Endothelial cell of umbilical vein (primary cell): ENCODE measurements at regions not wholly inside any gene's neighbourhood (a gene's known extent, or its start where the extent isn't known, plus 50 kb on each side); places are given as distances from the start of the nearest gene placed in this dataset.

ENCODE experiments used
- BruUV-seq: library from RNA; stranded (reverse); fragments of 400-500 nt; replicated peaks from 2 replicates; lab custom pipeline; 2021; lab: Mats Ljungman, UMichigan
- CTCF ChIA-PET: fragments of 300-600, 350-600 bp; sonication (Branson Sonifier 250); formaldehyde crosslinking; loops from one replicate; lab custom pipeline; 2021; ENCODE audit warnings: antibody characterized with exemption, inconsistent platforms; lab: Charles Lee
- POLR2A ChIA-PET: fragments of 300-600, 350-600 bp; sonication (Branson Sonifier 250); formaldehyde crosslinking; loops from one replicate; lab custom pipeline; 2021; ENCODE audit warnings: antibody characterized with exemption, inconsistent platforms; lab: Charles Lee
- DNase-seq: peaks from one replicate; pipeline ENCODE4 v3.0.0-alpha.2; 2011; ENCODE audit warnings: low read depth, low spot score
- FAIRE-seq: peaks from 2 replicates; lab custom pipeline; 2011; peaks lifted over from hg19 to GRCh38; lab: Jason Lieb, UNC
- H2AFZ ChIP-seq: 2 replicates; pipeline ENCODE4 v1.6.0; 2012; ENCODE audit warnings: low read depth, low read length, control low read depth, inconsistent platforms
- H3K27ac ChIP-seq: 2 replicates; pipeline ENCODE4 v1.5.1; 2011; ENCODE audit warnings: low read depth, mild to moderate bottlenecking, control low read depth, low read length, moderate library complexity; ENCODE audit not compliant: insufficient read depth
- H3K27me3 ChIP-seq, 2 experiments: 2 replicates each; pipeline versions ENCODE4 v1.6.0 to v1.6.1; 2011; ENCODE audit warnings: low read length in 2 of 2, mixed read lengths in 1 of 2; ENCODE audit not compliant: control insufficient read depth in 2 of 2, insufficient read depth in 2 of 2
- H3K36me3 ChIP-seq, 2 experiments: 2 replicates in 1 of 2; 3 replicates in 1 of 2; pipeline ENCODE4 v1.5.1; 2011; ENCODE audit warnings: low read length in 2 of 2, mild to moderate bottlenecking in 1 of 2, moderate library complexity in 1 of 2; ENCODE audit not compliant: control insufficient read depth in 2 of 2, insufficient read depth in 2 of 2; ENCODE audit errors: extremely low read depth in 1 of 2
- H3K4me1 ChIP-seq: 3 replicates; pipeline ENCODE4 v1.5.1; 2011; ENCODE audit warnings: mild to moderate bottlenecking, low read length; ENCODE audit not compliant: control insufficient read depth, insufficient read depth; ENCODE audit errors: extremely low read depth
- H3K4me2 ChIP-seq: 2 replicates; pipeline ENCODE4 v1.6.1; 2011; ENCODE audit warnings: low read length, control low read depth, mixed read lengths; ENCODE audit not compliant: insufficient read depth
- H3K4me3 ChIP-seq, 3 experiments: fragments of 200-600 bp in 1 of 3; sonication (generic), shearing (Covaris generic) in 1 of 3; replicated peaks in 1 of 3; 2 replicates each; pipeline ENCODE4 v1.5.1; 2011 to 2016; ENCODE audit warnings: control low read depth in 3 of 3, low read length in 3 of 3, mild to moderate bottlenecking in 2 of 3, inconsistent platforms in 1 of 3, low read depth in 1 of 3, moderate library complexity in 1 of 3; ENCODE audit not compliant: insufficient read depth in 1 of 3
- H3K79me2 ChIP-seq: 2 replicates; pipeline ENCODE4 v1.6.0; 2012; ENCODE audit warnings: low read length, inconsistent platforms; ENCODE audit not compliant: control insufficient read depth, insufficient read depth
- H3K9ac ChIP-seq: replicated peaks from 2 replicates; pipeline ENCODE3; 2011; ENCODE audit warnings: low read length, control low read depth; ENCODE audit not compliant: insufficient read depth; ENCODE audit errors: extremely low read depth
- H3K9me1 ChIP-seq: replicated peaks from 3 replicates; pipeline ENCODE4 v1.6.0; 2011; ENCODE audit warnings: mild to moderate bottlenecking, low read length; ENCODE audit not compliant: control insufficient read depth, insufficient read depth; ENCODE audit errors: extremely low read depth
- H3K9me3 ChIP-seq: replicated peaks from 2 replicates; pipeline ENCODE4 v1.5.1; 2012; ENCODE audit warnings: low read length, inconsistent platforms; ENCODE audit not compliant: control insufficient read depth, insufficient read depth
- H4K20me1 ChIP-seq: replicated peaks from 2 replicates; pipeline ENCODE3; 2011; ENCODE audit warnings: mild to moderate bottlenecking, low read length; ENCODE audit not compliant: control insufficient read depth, insufficient read depth; ENCODE audit errors: extremely low read depth
- EZH2 ChIP-seq: IDR thresholded peaks from 2 replicates; pipeline ENCODE4 v1.6.1; 2012; ENCODE audit warnings: borderline replicate concordance, low read depth, mild to moderate bottlenecking, moderate library complexity, low read length, inconsistent platforms; ENCODE audit not compliant: severe bottlenecking
- FOS ChIP-seq: IDR thresholded peaks from 2 replicates; pipeline ENCODE4 v1.6.1; 2011; ENCODE audit warnings: mild to moderate bottlenecking, low read length, moderate library complexity, borderline replicate concordance; ENCODE audit not compliant: insufficient read depth
- GATA2 ChIP-seq: IDR thresholded peaks from 2 replicates; pipeline ENCODE4 v1.7.0; 2011; ENCODE audit warnings: low read depth, mild to moderate bottlenecking, moderate library complexity, mixed read lengths, low read length; ENCODE audit not compliant: insufficient read length, insufficient read depth
- JUN ChIP-seq: IDR thresholded peaks from 2 replicates; pipeline ENCODE4 v1.6.1; 2011; ENCODE audit warnings: borderline replicate concordance, low read depth; ENCODE audit not compliant: insufficient read length, insufficient read depth
- MYC ChIP-seq: IDR thresholded peaks from one replicate; pipeline ENCODE4 v1.6.1; 2011; ENCODE audit warnings: mild to moderate bottlenecking, low read depth, low read length
- POLR2A ChIP-seq: IDR thresholded peaks from 2 replicates; pipeline ENCODE4 v1.6.1; 2012; ENCODE audit warnings: low read depth, mild to moderate bottlenecking, control low read depth, low read length
- POLR2AphosphoS5 ChIP-seq: IDR thresholded peaks from 2 replicates; pipeline ENCODE4 v1.6.1; 2012; ENCODE audit warnings: low read depth, mild to moderate bottlenecking, control low read depth, low read length, moderate library complexity; ENCODE audit not compliant: insufficient read depth
- dilution Hi-C: fragments of 300-500 bp; cut with MboI; formaldehyde crosslinking; loops from one replicate; pipeline ENCODE4 v1.15.0; 2019; ENCODE audit warnings: low sequenced_read_pairs; ENCODE audit not compliant: extremely low pct_ligation_motif_present
- intact Hi-C: fragments of 100-400 bp; cut with micrococcal nuclease; formaldehyde crosslinking; loops from one replicate; pipeline ENCODE4 v1.10.0; 2022
- TF ChIP-seq, protein P1 (sequence below): IDR thresholded peaks from 2 replicates; pipeline ENCODE4 v1.6.1; 2011; ENCODE audit not compliant: insufficient read depth, insufficient read length
- TF ChIP-seq, protein P2 (sequence below), 2 donors: IDR thresholded peaks; 1 replicate in 1 of 2; 2 replicates in 1 of 2; pipeline ENCODE4 v1.5.1; 2011; ENCODE audit warnings: low read length in 2 of 2, mild to moderate bottlenecking in 2 of 2, moderate library complexity in 2 of 2, control low read depth in 1 of 2, inconsistent platforms in 1 of 2, low read depth in 1 of 2; ENCODE audit not compliant: insufficient read depth in 1 of 2; ENCODE audit errors: extremely low read depth in 1 of 2

DNA sequence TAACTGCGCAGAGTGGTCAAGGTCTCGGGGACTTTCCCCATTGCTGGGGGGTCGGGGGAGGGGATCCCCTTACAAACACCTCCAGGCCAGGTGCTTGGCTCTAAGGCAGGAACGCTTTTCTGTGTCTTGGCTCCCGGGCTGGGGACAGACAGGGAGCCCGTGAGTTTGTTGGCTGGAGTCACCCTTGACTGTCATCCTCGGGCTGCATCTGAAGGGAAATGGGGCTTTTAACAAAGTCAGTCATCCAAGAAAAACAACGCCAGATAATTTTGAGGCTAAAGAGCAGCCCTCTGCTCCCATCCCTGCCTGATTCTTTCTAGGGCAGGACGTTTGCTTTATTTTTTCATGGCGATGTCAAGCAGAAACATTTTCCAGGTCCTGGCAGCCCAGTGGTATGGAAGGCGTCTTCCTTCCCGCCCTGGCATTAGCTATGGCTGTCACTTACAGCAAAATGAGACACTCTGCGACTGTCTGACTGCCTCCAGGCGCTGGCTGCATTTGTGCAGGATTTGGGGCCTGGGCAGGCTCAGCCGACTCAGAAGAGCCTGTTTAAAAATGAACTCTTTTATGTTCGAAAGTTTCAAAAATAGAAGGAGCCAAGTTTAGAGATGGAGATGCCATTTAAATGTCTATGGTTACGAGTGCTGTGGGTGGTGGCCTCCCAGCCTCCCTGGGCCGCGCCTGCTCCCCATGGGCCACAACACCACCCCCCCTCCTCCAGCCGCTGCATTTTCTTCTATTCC lies 54.7 kb upstream of the TNS3 start:
- Histone ChIP-seq H4K20me1 (no peaks in the 10 kb centered on the region), H2AFZ (no peak overlapping the region), H3K4me2 (no peak overlapping the region), H3K9me1 (no peaks in the 10 kb centered on the region), H3K36me3 (no peaks in the 10 kb centered on the region), H3K9ac (no peak overlapping the region), H3K27me3 (peaks cover 0 to 5% of the 10 kb centered on the region in 2 experiments), H3K79me2 (no peaks in the 10 kb centered on the region), H3K4me3 (no peak overlapping the region), H3K9me3 (no peaks in the 10 kb centered on the region), H3K27ac (no peak overlapping the region), H3K4me1 (no peaks in the 10 kb centered on the region)
- TF ChIP-seq GATA2, result no peak
- ChIA-PET CTCF (interaction anchor here (1.0 kb wide), 1 partner anchor 201 kb away, joined by 3 read pairs; no protein-coding TSS in a partner anchor), POLR2A (no interaction called here)
- FAIRE-seq, result no peak
- intact Hi-C loops, result no loop called here
- dilution Hi-C loops, result no loop called here
- BruUV-seq, result no TSS peak
- DNase-seq, result no peak

DNA sequence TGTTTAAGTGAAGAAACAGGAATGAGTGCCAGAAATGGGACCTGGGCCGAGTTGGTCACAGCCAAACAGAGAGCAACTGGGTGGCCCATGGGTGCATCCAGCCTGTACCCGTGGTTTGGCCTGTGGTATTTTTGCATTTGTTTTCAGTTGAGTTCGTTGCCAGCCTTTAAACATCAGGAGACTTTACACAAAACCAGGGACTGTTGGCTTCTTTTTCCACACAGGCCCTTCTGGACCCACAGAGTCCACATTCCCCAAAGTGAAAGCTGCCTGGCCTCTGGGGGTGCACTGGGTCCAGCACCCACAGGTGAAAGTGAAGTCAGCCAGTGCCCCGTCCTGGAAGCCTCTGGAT lies 54.1 kb upstream of the TNS3 start:
- BruUV-seq, result no TSS peak
- no peak for FAIRE-seq
- DNase-seq, result no peak
- H3K9me1 ChIP-seq, result no peaks in the 10 kb centered on the region
- H3K79me2 ChIP-seq, result no peaks in the 10 kb centered on the region
- no peaks in the 10 kb centered on the region for H3K9me3 ChIP-seq
- TF ChIP-seq EZH2, result no peak
- TF ChIP-seq POLR2A, result no peak
- TF ChIP-seq MYC, result no peak
- TF ChIP-seq, protein P1, sequence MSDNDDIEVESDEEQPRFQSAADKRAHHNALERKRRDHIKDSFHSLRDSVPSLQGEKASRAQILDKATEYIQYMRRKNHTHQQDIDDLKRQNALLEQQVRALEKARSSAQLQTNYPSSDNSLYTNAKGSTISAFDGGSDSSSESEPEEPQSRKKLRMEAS, result no peak
- TF ChIP-seq FOS, result no peak
- TF ChIP-seq, protein P2, sequence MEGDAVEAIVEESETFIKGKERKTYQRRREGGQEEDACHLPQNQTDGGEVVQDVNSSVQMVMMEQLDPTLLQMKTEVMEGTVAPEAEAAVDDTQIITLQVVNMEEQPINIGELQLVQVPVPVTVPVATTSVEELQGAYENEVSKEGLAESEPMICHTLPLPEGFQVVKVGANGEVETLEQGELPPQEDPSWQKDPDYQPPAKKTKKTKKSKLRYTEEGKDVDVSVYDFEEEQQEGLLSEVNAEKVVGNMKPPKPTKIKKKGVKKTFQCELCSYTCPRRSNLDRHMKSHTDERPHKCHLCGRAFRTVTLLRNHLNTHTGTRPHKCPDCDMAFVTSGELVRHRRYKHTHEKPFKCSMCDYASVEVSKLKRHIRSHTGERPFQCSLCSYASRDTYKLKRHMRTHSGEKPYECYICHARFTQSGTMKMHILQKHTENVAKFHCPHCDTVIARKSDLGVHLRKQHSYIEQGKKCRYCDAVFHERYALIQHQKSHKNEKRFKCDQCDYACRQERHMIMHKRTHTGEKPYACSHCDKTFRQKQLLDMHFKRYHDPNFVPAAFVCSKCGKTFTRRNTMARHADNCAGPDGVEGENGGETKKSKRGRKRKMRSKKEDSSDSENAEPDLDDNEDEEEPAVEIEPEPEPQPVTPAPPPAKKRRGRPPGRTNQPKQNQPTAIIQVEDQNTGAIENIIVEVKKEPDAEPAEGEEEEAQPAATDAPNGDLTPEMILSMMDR (IDR thresholded peaks at IDR 0.05; ENCODE audit: extremely low read depth in 1 of 2, insufficient read depth in 1 of 2, low read depth in 1 of 2, low read length in 2 of 2), result no peak
- TF ChIP-seq JUN, result no peak
- TF ChIP-seq POLR2AphosphoS5, result no peak
- TF ChIP-seq GATA2, result no peak
- no peaks in the 10 kb centered on the region for H3K4me1 ChIP-seq
- no peak overlapping the region for H3K4me2 ChIP-seq
- intact Hi-C loops, result no loop called here
- H3K9ac ChIP-seq, result no peak overlapping the region
- H3K27me3 ChIP-seq, result peaks cover 0 to 5% of the 10 kb centered on the region in 2 experiments
- CTCF ChIA-PET, result interaction anchor here (1.0 kb wide), 1 partner anchor 200 kb away, joined by 3 read pairs; no protein-coding TSS in a partner anchor
- POLR2A ChIA-PET, result no interaction called here
- no peaks in the 10 kb centered on the region for H3K36me3 ChIP-seq
- H3K4me3 ChIP-seq, result no peak overlapping the region
- H2AFZ ChIP-seq, result no peak overlapping the region
- dilution Hi-C loops, result no loop called here
- H4K20me1 ChIP-seq, result no peaks in the 10 kb centered on the region
- H3K27ac ChIP-seq, result no peak overlapping the region
